Hippocampal formation (tissue), 2 donors: ENCODE measurements at regions not wholly inside any gene's neighbourhood (a gene's known extent, or its start where the extent isn't known, plus 50 kb on each side); places are given as distances from the start of the nearest gene placed in this dataset.
"Not testable (repeated sequence)": the region's sequence is repeated elsewhere in the genome, so short reads cannot be mapped to it uniquely, and the experiment has no call there.

Experiments used
- DNase-seq, 2 donors: peaks; one replicate each; lab custom pipeline; 2025; lab: John Stamatoyannopoulos, UW

- DNase-seq = not testable (repeated sequence)
Observed at GRCh38 chr1:16794609-16795008, 54.3 kb downstream of the RNU1-4 start.

GRCh38 chr1:16795119-16795518 is 54.8 kb downstream of the RNU1-4 start:
- DNase-seq = not testable (repeated sequence)

- not testable (repeated sequence) for DNase-seq
Observed at GRCh38 chr1:16796179-16796578, 55.9 kb downstream of the RNU1-4 start.

GRCh38 chr1:16796625-16797046 is 56.3 kb downstream of the RNU1-4 start:
- DNase-seq = peak in 1 of 2 donors; percentile 7

GRCh38 chr1:16797065-16797464 is 56.7 kb downstream of the RNU1-4 start:
- not testable (repeated sequence) for DNase-seq

- not testable (repeated sequence) for DNase-seq
Observed at GRCh38 chr1:16798050-16798449, 57.7 kb downstream of the RNU1-4 start.
